ENCODE measurements at regions not wholly inside any gene's neighbourhood (a gene's known extent, or its start where the extent isn't known, plus 50 kb on each side); places are given as distances from the start of the nearest gene placed in this dataset.

DNA sequence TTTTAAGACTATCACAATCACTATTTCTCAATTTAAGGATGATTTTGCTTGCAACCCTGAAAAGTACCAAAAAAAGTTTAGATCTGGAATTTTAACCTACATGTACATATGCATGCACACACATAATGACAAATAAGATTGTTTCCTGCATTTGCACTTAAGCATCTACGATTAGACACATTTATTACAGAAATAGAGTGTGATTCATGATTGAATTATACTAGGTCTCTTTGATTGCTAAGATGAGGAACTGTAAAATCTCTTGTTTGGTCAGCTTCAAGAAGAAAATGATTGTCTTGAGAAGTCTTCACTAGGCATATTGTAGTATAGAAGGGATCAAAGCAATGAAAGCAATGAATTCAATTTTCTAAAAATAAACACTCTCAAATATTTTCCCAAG is 185.9 kb upstream of the AGR3 start:
- TF ChIP-seq, protein P1, sequence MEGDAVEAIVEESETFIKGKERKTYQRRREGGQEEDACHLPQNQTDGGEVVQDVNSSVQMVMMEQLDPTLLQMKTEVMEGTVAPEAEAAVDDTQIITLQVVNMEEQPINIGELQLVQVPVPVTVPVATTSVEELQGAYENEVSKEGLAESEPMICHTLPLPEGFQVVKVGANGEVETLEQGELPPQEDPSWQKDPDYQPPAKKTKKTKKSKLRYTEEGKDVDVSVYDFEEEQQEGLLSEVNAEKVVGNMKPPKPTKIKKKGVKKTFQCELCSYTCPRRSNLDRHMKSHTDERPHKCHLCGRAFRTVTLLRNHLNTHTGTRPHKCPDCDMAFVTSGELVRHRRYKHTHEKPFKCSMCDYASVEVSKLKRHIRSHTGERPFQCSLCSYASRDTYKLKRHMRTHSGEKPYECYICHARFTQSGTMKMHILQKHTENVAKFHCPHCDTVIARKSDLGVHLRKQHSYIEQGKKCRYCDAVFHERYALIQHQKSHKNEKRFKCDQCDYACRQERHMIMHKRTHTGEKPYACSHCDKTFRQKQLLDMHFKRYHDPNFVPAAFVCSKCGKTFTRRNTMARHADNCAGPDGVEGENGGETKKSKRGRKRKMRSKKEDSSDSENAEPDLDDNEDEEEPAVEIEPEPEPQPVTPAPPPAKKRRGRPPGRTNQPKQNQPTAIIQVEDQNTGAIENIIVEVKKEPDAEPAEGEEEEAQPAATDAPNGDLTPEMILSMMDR (conservative IDR thresholded peaks at IDR 0.05; ENCODE audit: low read depth, low read length) = no peak
- H3K79me2 ChIP-seq (ENCODE audit: insufficient read depth, low read depth) = no peaks in the 10 kb centered on the region
- no peak overlapping the region for H3K4me2 ChIP-seq
- H3K9ac ChIP-seq = no peak overlapping the region
- H2AFZ ChIP-seq (ENCODE audit: low read depth) = no peak overlapping the region
- H3K36me3 ChIP-seq (ENCODE audit: insufficient read depth) = no peaks in the 10 kb centered on the region
- no peaks in the 10 kb centered on the region for H3K27me3 ChIP-seq (ENCODE audit: insufficient read depth, low read depth)
- H4K20me1 ChIP-seq (ENCODE audit: insufficient read depth) = no peaks in the 10 kb centered on the region
- no peak overlapping the region for H3K4me3 ChIP-seq (IDR thresholded peaks at IDR 0.05; ENCODE audit: insufficient read depth, low read depth, low read length)
- no peaks in the 10 kb centered on the region for H3K4me1 ChIP-seq (ENCODE audit: low read depth, poor library complexity, severe bottlenecking)
- no peak overlapping the region for H3K27ac ChIP-seq

DNA sequence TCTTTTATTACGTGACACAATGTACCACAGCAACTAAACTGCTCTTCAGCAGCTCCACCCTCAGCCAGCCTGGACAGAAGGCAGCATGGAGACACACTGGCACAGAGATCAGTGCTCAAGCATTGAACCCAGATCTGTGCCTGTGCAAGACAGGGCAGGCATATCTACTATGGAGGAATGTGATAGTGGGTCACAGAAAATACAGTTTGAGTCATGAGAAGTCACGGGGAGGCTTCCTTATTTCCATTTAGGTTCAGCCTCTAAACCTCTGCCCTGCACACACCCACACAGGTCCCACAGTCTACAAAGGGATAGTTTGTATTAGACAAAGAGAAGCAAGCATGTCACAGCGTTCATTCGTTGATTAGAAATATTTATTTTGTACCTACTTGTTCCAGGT is 187.4 kb upstream of the AGR3 start:
- H3K4me3 ChIP-seq (IDR thresholded peaks at IDR 0.05; ENCODE audit: insufficient read depth, low read depth, low read length) = no peak overlapping the region
- no peaks in the 10 kb centered on the region for H4K20me1 ChIP-seq (ENCODE audit: insufficient read depth)
- no peak overlapping the region for H3K9ac ChIP-seq
- no peaks in the 10 kb centered on the region for H3K36me3 ChIP-seq (ENCODE audit: insufficient read depth)
- no peaks in the 10 kb centered on the region for H3K79me2 ChIP-seq (ENCODE audit: insufficient read depth, low read depth)
- no peaks in the 10 kb centered on the region for H3K4me1 ChIP-seq (ENCODE audit: low read depth, poor library complexity, severe bottlenecking)
- H3K4me2 ChIP-seq = no peak overlapping the region
- no peaks in the 10 kb centered on the region for H3K27me3 ChIP-seq (ENCODE audit: insufficient read depth, low read depth)
- TF ChIP-seq, protein P1 (conservative IDR thresholded peaks at IDR 0.05; ENCODE audit: low read depth, low read length) = no peak
- H3K27ac ChIP-seq = no peak overlapping the region
- H2AFZ ChIP-seq (ENCODE audit: low read depth) = no peak overlapping the region

DNA sequence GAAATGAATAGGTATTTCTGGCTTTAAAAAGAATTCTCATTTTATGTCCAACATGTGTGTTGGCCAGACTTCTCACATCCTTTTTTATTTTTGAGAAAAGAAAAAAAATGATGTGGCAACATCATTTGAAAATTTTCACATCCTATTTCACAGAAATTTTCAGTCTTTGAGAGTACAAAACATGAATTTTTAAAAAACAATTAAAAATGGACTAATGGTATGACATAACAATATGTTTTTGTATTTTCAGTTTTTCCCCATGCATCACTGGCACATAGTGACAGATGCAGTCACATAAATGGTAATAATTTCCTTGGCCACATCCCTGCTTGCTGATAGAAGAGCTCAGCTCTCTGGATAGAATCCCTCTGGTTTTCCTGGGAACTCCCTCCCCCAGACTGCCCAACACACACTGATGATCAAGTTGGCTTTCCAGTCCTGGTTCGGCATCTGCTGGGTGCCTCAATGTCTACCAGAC is 188.5 kb upstream of the AGR3 start:
- no peak overlapping the region for H3K4me3 ChIP-seq (IDR thresholded peaks at IDR 0.05; ENCODE audit: insufficient read depth, low read depth, low read length)
- H4K20me1 ChIP-seq (ENCODE audit: insufficient read depth) = no peaks in the 10 kb centered on the region
- H3K27ac ChIP-seq = no peak overlapping the region
- TF ChIP-seq, protein P1 (conservative IDR thresholded peaks at IDR 0.05; ENCODE audit: low read depth, low read length) = no peak
- no peaks in the 10 kb centered on the region for H3K36me3 ChIP-seq (ENCODE audit: insufficient read depth)
- H3K79me2 ChIP-seq (ENCODE audit: insufficient read depth, low read depth) = no peaks in the 10 kb centered on the region
- H3K4me1 ChIP-seq (ENCODE audit: low read depth, poor library complexity, severe bottlenecking) = no peaks in the 10 kb centered on the region
- no peak overlapping the region for H3K4me2 ChIP-seq
- no peak overlapping the region for H3K9ac ChIP-seq
- H2AFZ ChIP-seq (ENCODE audit: low read depth) = no peak overlapping the region
- H3K27me3 ChIP-seq (ENCODE audit: insufficient read depth, low read depth) = no peaks in the 10 kb centered on the region

DNA sequence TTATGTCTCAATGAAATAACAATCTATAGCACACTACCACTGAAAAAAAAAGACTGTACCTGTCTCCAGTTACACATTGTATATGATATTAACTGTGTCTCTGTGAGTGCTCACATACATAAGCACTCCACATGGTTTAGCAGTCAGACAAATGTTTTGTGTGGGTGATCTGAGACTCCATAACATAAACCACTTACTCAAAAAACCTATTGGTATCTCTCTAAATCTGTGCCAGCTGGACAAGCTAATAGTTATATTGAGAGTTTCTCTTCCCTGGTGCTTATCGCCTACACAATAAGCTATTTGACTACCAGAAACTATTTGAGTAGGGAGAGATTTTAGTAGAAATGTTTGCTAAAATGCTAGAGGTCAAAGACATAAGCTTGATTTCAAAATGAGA is 190.1 kb upstream of the AGR3 start:
- no peaks in the 10 kb centered on the region for H3K79me2 ChIP-seq (ENCODE audit: insufficient read depth, low read depth)
- H2AFZ ChIP-seq (ENCODE audit: low read depth) = no peak overlapping the region
- H3K4me3 ChIP-seq (IDR thresholded peaks at IDR 0.05; ENCODE audit: insufficient read depth, low read depth, low read length) = no peak overlapping the region
- no peaks in the 10 kb centered on the region for H3K36me3 ChIP-seq (ENCODE audit: insufficient read depth)
- H3K27me3 ChIP-seq (ENCODE audit: insufficient read depth, low read depth) = no peaks in the 10 kb centered on the region
- H4K20me1 ChIP-seq (ENCODE audit: insufficient read depth) = no peaks in the 10 kb centered on the region
- no peaks in the 10 kb centered on the region for H3K4me1 ChIP-seq (ENCODE audit: low read depth, poor library complexity, severe bottlenecking)
- H3K4me2 ChIP-seq = no peak overlapping the region
- TF ChIP-seq, protein P1 (conservative IDR thresholded peaks at IDR 0.05; ENCODE audit: low read depth, low read length) = no peak
- no peak overlapping the region for H3K27ac ChIP-seq
- H3K9ac ChIP-seq = no peak overlapping the region
